GM18519 (cell line): ENCODE measurements at regions not wholly inside any gene's neighbourhood (a gene's known extent, or its start where the extent isn't known, plus 50 kb on each side); places are given as distances from the start of the nearest gene placed in this dataset.
"Not testable (repeated sequence)": the region's sequence is repeated elsewhere in the genome, so short reads cannot be mapped to it uniquely, and the experiment has no call there.

ENCODE experiments used
- ATAC-seq: cut with Tn5 transposase; IDR thresholded peaks from one replicate; pipeline ENCODE4 v1.9.1; 2021; ENCODE audit warnings: mild to moderate bottlenecking, moderate library complexity; ENCODE audit not compliant: unreplicated experiment, low FRiP score

DNA sequence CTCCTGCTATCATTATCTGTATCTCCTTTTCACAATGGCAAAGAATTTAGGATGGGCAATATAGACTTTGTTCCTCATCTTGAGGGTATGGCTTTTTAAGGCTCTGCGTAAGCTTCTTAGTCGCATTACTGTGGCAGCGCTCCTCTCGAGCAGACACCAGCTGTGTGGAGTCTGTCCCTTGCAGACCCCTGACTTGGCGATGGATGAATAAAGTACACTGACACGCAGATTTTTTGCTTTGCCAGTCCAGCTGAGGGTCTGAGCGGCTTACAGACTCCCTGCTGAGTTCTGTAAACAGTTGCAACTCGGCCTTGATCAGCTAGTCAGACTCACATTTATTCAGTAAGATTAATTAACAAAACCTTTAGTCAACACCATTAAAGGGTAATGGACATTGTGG is 390.0 kb upstream of the CNTN5 start:
- no peak for ATAC-seq

DNA sequence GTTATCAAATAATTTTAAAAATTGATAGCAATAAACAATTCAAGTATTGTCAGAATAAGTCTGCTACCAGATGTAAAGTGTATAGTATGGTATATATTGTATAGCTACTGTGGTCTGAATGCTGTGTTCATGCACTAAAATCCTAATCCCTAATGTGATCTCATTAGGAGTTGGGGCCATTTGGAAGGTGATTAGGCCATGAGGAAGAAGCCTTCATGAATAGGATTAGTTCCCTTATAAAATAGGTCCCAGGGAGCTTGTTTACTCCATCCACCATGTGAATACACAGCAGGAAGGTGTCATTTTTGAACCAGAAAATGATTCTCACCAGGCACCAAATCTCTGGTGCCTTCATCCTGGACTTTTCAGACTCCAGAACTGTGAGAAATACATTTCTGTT is 363.0 kb upstream of the CNTN5 start:
- no peak for ATAC-seq

DNA sequence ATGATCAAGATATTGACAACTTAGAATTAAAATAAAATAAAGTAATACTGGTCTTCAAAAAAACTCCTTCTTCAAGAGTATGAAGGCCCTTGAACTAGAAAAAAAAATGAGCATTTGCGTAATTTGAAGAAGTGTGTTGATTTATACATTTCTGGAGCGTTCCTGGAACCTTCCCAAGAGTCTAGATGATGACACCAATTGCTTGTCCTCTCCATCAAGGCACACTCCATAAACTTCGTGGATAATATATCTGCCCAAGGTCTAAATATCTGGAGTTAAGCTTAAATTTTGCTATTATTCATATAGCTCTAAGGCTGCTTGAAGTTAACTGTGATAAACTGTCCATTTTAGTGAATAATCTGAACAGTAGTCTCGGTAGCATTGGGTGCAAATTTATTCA is 361.3 kb upstream of the CNTN5 start:
- ATAC-seq, result no peak

DNA sequence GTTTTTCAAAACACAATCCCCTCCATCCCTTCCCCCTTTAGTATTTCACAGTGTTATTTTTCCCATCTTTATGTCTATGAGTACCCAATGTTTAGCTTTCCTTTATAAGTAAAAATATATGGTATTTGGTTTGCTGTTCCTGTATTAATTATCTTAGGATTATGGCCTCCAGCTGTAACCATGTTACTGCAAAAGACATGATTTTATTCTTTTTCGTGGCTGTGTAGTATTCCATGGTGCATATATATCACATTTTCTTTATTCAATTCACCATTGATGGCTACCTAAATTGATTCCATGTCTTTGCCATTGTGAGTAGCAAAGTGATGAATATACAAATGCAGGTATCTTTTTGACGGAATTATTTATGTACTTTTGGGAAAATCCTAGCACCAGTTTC is 346.4 kb upstream of the CNTN5 start:
- ATAC-seq, result no peak

DNA sequence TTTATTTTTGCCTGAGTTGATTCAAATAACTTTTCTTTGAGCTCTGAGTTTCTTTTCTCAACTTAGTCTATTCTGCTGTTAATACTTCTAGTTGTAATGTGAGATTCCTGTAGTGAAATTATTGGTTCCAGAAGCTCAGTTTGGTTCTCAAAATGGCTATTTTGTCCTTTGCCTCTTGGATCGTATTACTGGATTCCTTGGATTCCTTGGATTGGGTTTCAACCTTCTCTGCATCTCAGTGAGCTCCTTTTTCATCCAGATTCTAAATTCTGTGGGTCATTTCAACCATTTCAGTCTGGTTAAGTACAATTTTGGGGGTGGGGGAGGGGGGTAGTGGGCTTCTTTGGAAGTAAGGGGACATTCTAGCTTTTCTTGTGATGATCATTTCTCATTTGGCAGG is 341.1 kb upstream of the CNTN5 start:
- no peak for ATAC-seq

DNA sequence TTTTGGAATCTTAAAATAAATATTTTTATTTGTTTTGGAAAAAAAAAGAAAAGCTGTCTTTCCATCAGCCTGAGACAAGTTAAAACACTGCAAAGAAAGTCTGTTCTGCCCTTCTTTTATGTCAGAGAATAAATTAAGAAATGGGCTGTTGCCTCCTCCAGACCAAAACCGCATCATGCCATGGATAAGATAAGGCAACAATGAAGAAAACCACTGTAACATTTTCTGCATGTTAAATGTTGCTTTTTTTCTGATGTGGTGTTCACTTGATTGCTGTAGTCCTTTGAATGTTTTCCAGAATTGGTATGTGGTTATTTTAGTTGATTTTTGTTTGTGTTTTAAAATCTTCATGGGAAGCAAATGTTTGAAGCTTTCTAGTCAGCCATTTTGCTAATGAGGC is 319.2 kb upstream of the CNTN5 start:
- ATAC-seq, result no peak

DNA sequence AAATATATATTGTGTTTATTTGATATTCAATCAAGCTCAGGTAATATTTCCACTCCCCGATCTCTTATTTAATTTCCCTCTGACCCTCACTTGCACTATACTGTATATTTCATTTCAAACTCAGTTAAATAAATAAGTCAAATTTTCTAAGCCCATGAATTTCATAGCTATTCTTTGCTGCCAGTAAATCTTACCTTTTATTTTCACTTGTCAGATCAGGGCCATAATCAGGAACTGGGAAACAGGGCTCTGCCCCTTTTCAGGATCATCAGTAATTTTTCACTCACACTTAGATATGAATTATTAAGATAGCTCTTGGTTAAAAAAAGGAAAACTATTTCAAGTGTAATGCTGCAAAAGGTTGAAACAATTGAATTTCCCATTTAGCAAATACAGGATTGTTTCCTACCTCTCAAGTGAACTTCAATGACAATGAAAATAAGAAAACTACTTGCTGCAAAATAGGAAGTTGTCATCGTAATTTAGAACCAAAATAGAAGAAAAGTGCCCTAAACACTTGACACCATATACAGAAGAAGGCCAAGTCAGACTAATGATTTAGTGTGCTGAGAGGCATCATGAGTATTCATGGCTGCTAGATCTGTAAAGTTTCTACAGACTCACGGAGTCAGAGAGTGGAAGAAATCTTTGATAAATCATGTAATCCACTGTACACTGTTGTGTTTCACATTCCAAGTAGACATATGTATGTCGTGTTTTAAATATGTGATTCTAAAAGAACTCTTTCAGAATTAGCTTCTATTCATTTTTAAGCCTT is 316.8 kb upstream of the CNTN5 start:
- ATAC-seq, result no peak

DNA sequence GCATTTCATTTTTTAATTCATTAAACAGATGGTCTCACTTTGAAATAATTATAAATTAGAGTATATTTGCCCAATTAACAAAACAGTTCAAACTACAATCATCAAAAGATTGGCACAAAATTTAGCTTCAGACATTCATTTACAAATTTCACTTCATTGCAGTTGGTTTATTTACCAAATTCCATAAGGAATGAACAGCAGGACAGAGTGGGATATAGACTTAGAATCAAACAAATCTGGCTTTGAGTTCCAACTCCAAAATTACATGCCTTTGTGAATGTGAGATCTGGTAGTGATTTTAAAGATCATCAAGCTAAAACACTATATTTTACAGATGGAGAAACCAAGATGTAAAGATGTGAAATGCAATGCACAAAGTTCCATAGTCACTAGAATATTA is 310.7 kb upstream of the CNTN5 start:
- ATAC-seq, result no peak

DNA sequence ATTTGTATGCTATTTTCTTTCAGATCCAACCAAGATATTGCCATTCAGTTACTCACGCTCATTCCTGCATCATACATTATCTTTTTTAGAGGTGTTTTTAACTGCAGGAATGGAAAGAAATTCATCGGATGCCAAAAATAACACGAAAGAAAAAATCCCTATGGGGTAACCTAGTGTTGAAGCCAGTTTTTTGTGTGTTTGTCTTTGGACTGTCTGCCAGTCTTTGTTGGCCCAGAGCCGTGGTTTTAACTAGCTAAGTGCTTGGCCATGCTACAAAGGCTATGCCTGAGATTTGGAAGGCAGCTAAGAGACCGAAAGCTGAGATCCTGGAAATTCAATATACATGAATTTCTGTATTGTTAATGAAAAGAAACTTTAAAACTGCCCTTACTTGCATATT is 309.8 kb upstream of the CNTN5 start:
- ATAC-seq, result no peak

DNA sequence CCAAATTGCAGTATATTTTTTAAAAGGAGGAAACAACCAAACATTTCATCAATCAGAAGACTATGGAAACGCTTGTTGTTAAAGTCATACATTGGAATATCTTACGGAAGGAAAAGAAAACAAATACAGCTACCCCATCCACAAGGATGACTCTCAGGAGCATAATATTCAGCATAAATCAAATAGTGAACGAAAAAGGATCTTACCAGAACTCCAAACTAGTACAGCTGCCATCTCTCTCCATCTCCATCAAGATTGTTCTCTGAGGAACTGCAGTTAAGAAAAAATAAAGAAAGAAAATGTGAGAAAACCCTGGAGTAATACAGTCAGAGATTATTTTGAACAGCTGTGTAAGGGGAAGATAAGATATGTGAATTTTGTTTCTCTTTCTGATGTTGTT is 299.8 kb upstream of the CNTN5 start:
- no peak for ATAC-seq

DNA sequence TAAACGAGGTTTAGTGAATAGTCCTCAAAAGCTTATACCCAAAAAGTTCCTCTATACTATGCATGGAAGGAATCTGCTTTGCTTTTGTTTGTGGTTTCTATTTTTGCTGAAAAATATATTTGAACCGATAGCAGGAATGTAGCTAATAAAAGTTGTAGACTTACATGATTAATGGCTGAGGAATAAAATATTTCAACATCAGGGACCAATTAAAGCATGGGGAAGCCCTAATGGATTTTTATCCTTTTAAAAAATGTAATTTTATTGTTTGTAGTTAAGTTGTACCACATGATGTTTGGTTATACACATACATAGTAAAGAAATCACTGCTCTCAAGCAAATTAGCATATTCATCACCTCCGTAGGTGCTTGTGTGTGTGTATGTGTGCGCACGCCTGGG is 295.3 kb upstream of the CNTN5 start:
- ATAC-seq, result no peak

DNA sequence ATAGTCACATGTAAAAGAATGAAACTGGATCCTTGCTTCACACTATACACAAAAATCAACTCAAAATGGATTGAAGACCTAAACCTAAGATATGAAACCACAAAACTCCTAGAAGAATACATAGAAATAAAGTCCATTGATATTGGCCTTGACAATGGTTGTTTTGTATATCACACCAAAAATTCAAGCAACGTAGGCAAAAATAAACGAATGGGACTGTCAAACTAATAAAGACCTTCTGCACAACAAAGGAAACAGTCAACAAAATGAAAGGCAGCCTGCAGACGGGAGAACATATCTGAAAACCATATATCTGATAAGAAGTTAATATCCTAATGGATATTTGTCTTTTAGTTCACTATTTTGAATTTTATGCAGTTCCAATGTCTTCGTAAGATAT is 292.3 kb upstream of the CNTN5 start:
- no peak for ATAC-seq

DNA sequence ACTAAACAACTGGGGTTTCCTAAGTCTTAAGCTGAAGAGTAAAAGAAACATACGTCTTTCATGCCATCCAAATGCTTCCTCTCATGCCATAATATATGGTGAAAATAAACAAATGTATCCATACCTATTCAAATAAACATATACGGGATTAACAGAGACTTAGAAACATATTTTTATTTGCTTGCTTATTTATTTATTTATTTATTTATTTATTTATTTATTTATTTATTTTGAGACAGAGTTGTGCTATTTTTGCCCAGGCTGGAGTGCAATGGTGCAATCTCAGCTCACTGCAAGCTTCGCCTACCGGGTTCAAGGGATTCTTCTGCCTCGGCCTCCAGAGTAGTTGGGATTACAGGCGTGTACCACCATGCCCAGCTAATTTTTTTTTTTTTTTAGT is 291.6 kb upstream of the CNTN5 start:
- ATAC-seq, result no peak

DNA sequence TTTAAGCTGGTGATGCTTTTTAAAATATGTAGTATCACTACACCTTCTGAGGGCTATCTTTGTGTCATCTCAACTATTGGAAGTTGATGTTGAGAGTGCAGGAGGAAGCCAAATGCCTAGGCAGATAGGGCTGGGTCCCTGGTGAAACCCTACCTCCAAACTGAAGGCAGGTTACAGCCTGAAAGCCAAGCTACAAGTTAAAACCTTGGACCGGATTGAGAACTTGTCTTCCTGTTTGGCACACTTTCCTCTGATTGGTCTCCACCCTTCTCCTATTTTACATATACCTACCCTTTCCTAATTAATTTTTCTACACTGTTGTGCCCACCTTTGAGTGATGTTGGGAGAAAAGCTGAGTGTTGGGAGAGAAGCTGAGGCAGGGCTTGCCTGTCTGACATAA is 287.8 kb upstream of the CNTN5 start:
- no peak for ATAC-seq

DNA sequence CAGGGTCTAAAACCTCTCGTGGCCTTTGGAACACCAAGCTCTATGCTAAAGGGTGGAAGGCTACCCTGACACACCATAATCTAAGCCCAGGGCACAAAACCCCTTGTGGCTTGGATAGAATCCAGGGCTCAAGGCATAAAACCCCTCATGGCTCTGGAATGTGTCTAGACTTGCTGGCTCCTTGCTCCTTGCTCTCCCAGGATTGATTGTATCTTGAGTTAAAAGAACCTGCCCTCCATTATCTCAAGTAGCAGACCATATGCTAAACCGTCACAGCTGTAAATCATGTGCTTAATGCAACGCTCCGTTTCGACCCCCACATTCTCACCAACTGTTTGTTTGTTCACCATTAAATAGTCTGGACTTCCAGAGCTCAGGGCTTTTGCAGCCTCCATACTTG is 287.4 kb upstream of the CNTN5 start:
- not testable (repeated sequence) for ATAC-seq

DNA sequence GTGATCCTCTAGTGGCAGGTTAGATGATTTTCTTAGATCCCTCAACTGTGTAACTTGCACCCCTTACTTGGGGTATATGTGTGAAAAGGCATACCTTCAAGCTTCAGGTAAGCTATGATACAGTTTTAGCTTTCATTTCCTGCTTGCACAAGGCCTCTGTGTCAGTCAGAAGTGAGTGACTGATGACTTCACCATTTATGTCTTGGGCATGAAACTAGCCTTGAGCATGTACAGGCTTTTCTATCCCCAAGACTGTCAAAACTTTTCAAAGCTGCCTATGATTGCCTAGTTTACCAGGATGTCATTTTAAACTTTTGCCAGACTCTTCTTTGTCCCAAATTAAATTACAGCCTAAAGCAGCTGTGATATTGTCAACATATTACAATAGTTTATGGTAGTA is 286.1 kb upstream of the CNTN5 start:
- no peak for ATAC-seq

DNA sequence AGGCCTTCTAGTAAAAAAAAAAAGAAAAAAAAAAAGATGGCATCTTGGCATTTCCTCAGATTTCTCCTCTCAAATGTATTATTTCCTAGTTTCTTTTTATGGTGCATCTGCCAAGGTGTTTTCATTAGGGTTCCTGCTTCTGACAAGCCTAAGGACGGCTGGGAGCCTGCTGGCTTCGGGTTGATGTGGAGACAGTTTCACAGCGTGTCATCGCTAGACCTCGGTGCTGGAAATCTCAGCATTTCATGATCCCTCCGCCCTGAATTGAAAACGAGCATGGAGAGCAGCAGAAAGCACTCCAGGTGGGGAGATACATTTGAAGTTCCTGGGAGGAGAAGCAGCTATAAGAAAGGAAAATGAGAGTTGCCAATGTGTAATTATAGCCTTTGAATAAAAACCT is 283.9 kb upstream of the CNTN5 start:
- no peak for ATAC-seq

DNA sequence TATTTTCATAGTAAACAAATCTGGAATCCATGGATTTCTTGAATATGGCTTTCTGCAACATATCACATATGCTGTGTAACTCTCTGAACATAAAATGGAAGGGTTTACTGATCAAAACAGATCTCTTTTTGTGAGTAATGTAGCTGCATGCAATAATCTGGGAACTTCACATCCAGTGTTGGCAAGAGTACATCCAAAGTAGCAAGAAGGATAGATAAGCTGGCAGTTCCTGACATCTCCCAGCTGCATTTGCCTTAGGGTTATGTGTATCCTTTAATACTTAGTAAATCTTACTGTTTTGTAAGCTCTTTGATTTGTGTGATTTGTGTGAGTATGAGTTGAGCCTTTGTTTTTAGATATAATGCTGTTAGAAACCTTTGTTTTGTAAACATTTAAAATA is 280.4 kb upstream of the CNTN5 start:
- no peak for ATAC-seq

DNA sequence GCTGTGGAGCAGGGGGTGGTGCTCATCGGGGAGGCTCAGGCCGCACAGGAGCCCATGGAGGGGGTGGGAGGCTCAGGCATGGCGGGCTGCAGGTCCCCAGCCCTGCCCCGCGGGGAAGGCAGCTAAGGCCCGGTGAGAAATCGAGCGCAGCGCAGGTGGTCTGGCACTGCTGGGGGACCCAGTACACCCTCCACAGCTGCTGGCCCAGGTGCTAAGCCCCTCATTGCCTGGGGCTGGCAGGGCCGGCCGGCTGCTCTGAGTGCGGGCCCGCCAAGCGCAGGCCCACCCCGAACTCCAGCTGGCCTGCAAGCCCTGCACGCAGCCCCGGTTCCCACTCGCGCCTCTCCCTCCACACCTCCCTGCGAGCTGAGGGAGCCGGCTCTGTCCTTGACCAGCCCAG is 257.3 kb upstream of the CNTN5 start:
- not testable (repeated sequence) for ATAC-seq

DNA sequence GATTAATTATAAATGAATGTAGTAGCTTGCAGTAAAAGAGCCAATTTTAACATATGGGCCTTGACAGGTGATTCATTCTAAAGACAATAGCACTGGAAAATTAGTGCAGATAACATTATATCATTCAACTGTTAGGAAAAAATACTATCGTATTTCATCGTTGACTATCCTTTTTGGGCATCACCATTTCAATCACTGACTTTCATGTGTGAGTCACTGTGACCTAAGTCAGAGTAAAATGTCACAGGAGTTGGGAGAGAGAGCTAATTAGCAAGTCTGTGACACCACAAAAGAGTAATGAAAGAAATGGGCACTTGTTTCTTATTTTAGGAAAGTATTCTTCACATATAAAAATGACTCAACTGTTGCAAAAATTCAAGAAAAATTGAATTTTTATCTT is 253.8 kb upstream of the CNTN5 start:
- ATAC-seq, result no peak

DNA sequence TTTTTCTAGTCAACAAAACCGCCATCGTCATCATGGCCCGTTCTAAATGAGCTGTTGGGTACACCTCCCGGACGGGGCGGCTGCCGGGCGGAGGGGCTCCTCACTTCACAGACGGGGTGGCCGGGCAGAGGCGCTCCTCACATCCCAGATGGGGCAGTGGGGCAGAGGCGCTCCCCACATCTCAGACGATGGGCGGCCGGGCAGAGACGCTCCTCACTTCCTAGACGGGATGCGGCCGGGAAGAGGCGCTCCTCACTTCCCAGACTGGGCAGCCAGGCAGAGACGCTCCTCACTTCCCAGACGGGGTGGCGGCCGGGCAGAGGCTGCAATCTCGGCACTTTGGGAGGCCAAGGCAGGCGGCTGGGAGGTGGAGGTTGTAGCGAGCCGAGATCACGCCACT is 250.7 kb upstream of the CNTN5 start:
- ATAC-seq, result not testable (repeated sequence)

DNA sequence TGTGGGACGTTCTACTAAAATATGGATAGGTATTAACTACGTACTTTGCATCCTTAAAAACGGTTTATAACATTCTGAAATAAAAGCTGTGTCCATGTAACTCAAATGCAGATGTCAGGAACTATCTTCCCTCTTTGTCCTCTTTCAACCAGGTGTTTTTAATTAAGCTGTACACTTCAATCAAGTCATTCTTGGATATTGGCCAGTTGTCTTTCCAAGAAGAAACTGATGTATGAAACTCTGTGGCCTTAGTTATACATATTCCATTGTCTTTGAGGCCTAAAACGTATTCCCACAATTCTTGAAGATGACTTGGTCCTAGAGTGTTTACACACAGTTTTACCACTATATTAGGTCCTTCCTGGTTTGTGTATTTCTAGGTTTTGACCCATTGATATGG is 249.0 kb upstream of the CNTN5 start:
- no peak for ATAC-seq

DNA sequence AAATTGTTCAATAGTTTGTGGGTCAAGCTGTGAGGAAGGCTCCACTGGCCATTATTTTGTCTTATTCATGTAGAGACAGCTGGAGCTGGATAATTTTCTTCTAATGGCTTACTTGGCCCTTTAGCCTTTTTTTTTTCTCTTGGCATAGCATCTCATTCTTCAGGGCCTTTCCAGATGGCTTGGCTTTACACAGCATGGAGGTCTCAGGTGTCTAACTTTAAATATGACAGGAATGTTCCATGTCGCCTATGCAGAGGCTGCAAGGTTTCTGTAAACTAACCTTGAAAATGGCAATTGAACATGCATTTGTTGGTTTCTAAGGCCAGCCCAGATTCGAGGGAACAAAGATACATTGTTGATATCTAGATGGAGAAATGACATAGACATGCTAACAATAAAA is 247.9 kb upstream of the CNTN5 start:
- ATAC-seq, result no peak
